GM12875 (cell line): ENCODE measurements at regions not wholly inside any gene's neighbourhood (a gene's known extent, or its start where the extent isn't known, plus 50 kb on each side); places are given as distances from the start of the nearest gene placed in this dataset.

Experiments
- H3K4me3 ChIP-seq: one replicate; pipeline ENCODE4 v1.5.1; 2011; ENCODE audit warnings: low read depth, low read length, control low read depth
- CTCF ChIP-seq: IDR thresholded peaks from 2 replicates; pipeline ENCODE4 v1.5.1; 2011; ENCODE audit warnings: low read depth, mild to moderate bottlenecking, control low read depth, inconsistent platforms, low read length, moderate library complexity, borderline replicate concordance; ENCODE audit not compliant: insufficient read depth

- H3K4me3 ChIP-seq, result no peak overlapping the region
- TF ChIP-seq CTCF, result no peak
These were observed 72.0 kb upstream of the IGLL5 start for GRCh38 chr22:22815397-22816170.

- TF ChIP-seq CTCF, result no peak
- H3K4me3 ChIP-seq, result no peak overlapping the region
These were observed 71.5 kb upstream of the IGLL5 start for GRCh38 chr22:22816171-22816514.

- H3K4me3 ChIP-seq, result no peak overlapping the region
- TF ChIP-seq CTCF, result no peak
These were observed 70.7 kb upstream of the IGLL5 start for GRCh38 chr22:22816766-22817410.

GRCh38 chr22:22817468-22818201, 70.0 kb upstream of the IGLL5 start:
- no peak overlapping the region for H3K4me3 ChIP-seq
- TF ChIP-seq CTCF, result 0 out of 2 replicates have a peak, but pooled peaks have one; percentile 29

- no peak for TF ChIP-seq CTCF
- no peak overlapping the region for H3K4me3 ChIP-seq
These were observed 69.4 kb upstream of the IGLL5 start for GRCh38 chr22:22818202-22818538.

GRCh38 chr22:22818861-22819855, 68.5 kb upstream of the IGLL5 start:
- H3K4me3 ChIP-seq, result no peak overlapping the region
- TF ChIP-seq CTCF, result no peak
